Activated CD8-positive, alpha-beta T cell treated with anti-CD3 and anti-CD28 coated beads, Interleukin-2, amount 10 ng/mL, durations not matched to agents 7 days and 5 days (primary cell): ENCODE measurements at regions not wholly inside any gene's neighbourhood (a gene's known extent, or its start where the extent isn't known, plus 50 kb on each side); places are given as distances from the start of the nearest gene placed in this dataset.

Experiments used
- ATAC-seq: fragments of 150-1000 bp; cut with Tn5 transposase; one replicate; pipeline ENCODE4 v1.10.0; 2021; ENCODE audit warnings: moderate library complexity
- CTCF ChIA-PET: fragments of 350-600 bp; sonication (Branson Sonifier 250); formaldehyde crosslinking; loops from one replicate; lab custom pipeline; 2021; ENCODE audit warnings: antibody characterized with exemption; lab: Charles Lee
- POLR2A ChIA-PET: fragments of 350-600 bp; sonication (Branson Sonifier 250); formaldehyde crosslinking; loops from one replicate; lab custom pipeline; 2021; ENCODE audit warnings: antibody characterized with exemption; lab: Charles Lee
- DNase-seq: peaks from one replicate; pipeline ENCODE4 v3.0.0-alpha.2; 2020
- H3K27ac Mint-ChIP-seq: one replicate; pipeline ENCODE4 v1.8.0; 2021; ENCODE audit warnings: mild to moderate bottlenecking, mixed read lengths
- H3K27me3 Mint-ChIP-seq: one replicate; pipeline ENCODE4 v1.8.0; 2021; ENCODE audit warnings: low read depth, mixed read lengths
- H3K36me3 Mint-ChIP-seq: one replicate; pipeline ENCODE4 v1.8.0; 2021; ENCODE audit warnings: low read depth, mixed read lengths
- H3K4me1 Mint-ChIP-seq: one replicate; pipeline ENCODE4 v1.8.0; 2021; ENCODE audit warnings: low read depth, mixed read lengths
- H3K4me3 Mint-ChIP-seq: one replicate; pipeline ENCODE4 v1.8.0; 2021; ENCODE audit warnings: mild to moderate bottlenecking, mixed read lengths
- H3K9me3 Mint-ChIP-seq: one replicate; pipeline ENCODE4 v1.8.0; 2022; ENCODE audit warnings: mixed read lengths; ENCODE audit not compliant: insufficient read depth

DNA sequence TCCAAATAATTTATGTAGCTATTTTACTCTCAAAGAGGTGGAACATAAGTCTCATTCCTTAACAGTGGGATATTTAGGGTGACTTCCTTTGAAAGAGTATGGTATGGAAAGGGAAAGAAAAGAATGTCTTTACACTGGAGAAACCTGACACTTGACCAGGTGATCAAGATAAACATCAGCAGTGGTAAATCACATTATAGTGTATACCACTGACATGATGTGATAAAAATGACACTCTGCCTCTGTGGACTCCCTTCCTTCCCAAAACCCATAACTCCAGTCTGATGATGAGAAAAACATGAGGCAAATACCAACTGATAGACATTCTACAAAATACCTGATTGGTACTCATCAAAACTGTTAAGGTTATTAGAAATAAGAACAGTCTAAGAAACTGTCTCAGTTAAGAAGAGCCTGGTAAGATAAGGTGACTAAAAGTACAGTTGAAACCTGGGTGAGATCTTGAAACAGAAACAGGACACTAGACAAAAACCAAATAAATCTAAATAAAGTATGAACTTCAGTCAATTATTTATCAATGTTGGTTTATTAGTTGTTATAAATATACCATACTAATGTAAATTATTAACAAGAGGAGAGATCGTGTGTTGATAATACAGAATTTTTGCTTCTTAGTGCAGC lies 144.2 kb upstream of the PCDH18 start:
- Mint-ChIP-seq H3K36me3 (no peaks in the 10 kb centered on the region), H3K4me1 (no peaks in the 10 kb centered on the region), H3K4me3 (no peak overlapping the region), H3K27ac (no peak overlapping the region), H3K27me3 (no peaks in the 10 kb centered on the region), H3K9me3 (no peaks in the 10 kb centered on the region)
- ChIA-PET CTCF (no interaction called here), POLR2A (no interaction called here)
- no peak for DNase-seq
- ATAC-seq, result no peak

DNA sequence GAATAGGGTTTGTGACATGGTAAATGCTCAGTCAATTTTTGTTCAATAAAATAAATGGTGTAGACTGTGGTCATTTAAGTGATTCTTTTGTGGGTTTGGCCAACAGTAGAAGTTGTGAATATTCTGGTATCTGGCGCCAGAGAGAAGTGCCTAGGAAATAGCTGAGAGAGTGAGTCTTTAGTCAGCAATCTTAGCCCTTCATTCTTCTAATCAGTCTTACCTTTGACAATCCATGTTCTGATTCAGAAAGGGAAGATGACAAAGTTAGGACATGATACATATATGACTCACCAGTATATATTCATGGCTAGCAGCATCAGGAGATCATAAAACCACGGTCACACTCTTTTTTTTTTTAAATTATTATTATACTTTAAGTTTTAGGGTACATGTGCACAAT lies 141.8 kb upstream of the PCDH18 start:
- POLR2A ChIA-PET, result no interaction called here
- CTCF ChIA-PET, result no interaction called here
- H3K36me3 Mint-ChIP-seq, result no peaks in the 10 kb centered on the region

DNA sequence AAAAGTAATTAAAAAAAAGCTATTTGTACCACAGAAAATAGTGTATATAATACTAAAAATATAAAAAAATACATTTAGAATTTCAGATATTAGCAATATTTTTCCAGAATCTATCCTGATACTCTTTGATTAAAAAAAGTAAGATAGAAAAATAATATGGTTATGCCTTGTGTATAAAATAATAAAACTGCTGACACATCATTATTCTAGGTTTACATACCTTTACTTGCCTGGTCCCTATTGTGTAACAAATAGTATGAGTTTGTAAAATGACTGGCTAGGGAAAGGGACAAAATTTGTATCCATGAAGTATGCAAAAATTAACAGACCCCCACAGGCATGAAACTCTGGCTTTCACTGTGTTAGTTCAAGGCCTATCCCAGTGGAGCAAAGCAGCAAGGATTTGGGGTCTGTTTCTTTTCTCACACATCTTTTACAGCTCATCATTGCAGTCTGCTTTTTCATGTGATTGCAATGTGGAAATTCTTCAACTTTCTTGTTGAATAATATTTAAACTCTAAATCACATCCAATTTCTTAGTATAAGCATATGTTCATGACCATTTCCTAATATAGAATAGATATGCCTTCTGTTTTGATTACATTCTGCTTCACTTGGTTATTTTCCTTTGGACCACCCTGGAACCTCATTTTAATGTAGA lies 136.7 kb upstream of the PCDH18 start:
- H3K9me3 Mint-ChIP-seq, result no peaks in the 10 kb centered on the region
- ATAC-seq, result no peak
- H3K4me1 Mint-ChIP-seq, result no peaks in the 10 kb centered on the region
- H3K36me3 Mint-ChIP-seq, result no peaks in the 10 kb centered on the region
- no peak overlapping the region for H3K27ac Mint-ChIP-seq
- H3K27me3 Mint-ChIP-seq, result no peaks in the 10 kb centered on the region
- no peak overlapping the region for H3K4me3 Mint-ChIP-seq
- ChIA-PET CTCF (no interaction called here), POLR2A (no interaction called here)
- no peak for DNase-seq

More for the DNA sequence above, 141.8 kb upstream of the PCDH18 start:
- no peaks in the 10 kb centered on the region for H3K4me1 Mint-ChIP-seq
- H3K27ac Mint-ChIP-seq, result no peak overlapping the region
- no peaks in the 10 kb centered on the region for H3K27me3 Mint-ChIP-seq
- no peak overlapping the region for H3K4me3 Mint-ChIP-seq
- ATAC-seq, result no peak
- no peaks in the 10 kb centered on the region for H3K9me3 Mint-ChIP-seq
- no peak for DNase-seq

DNA sequence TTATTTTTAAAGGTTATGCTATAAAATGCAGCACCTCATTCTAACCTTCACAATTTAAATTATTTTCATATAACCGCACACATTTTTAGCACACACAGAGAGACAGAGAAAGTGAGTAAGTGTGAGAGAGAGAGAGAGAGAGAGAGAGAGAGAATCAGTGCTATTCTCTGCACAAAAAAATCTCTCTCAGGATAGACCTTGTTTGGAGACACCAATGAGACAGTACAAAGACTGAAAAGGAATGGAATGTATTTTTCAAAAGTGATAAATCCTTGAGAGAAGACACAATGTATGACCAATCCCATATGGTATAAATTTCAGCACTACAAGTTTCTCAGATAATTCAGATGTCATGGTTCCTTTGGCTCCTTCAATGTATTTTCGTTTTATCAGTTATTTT lies 132.1 kb upstream of the PCDH18 start:
- CTCF ChIA-PET, result no interaction called here
- Mint-ChIP-seq H3K36me3 (no peaks in the 10 kb centered on the region), H3K27ac (no peak overlapping the region), H3K27me3 (no peaks in the 10 kb centered on the region), H3K4me1 (no peaks in the 10 kb centered on the region), H3K9me3 (no peaks in the 10 kb centered on the region), H3K4me3 (no peak overlapping the region)
- DNase-seq (no peak), ATAC-seq (no peak)
- POLR2A ChIA-PET, result no interaction called here

DNA sequence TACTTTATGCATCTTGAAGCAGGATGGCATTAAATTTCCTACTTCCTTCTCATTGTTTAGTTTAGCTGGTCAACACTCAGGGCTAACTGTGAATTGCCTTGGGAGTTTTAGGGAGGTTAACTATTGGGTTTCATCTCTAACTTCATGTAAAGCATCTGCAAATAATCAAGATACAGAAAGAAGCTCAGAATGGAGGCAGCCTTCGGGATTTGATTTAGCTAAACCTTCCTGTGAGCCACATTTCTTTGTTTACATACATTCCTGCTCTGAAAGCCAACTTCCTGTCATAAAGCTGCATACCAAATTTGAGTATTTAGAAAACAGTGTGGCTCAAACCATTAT lies 131.7 kb upstream of the PCDH18 start:
- H3K27me3 Mint-ChIP-seq, result no peaks in the 10 kb centered on the region
- H3K36me3 Mint-ChIP-seq, result no peaks in the 10 kb centered on the region
- no peak for ATAC-seq
- no peak for DNase-seq
- CTCF ChIA-PET, result no interaction called here
- POLR2A ChIA-PET, result no interaction called here
- no peak overlapping the region for H3K4me3 Mint-ChIP-seq
- no peak overlapping the region for H3K27ac Mint-ChIP-seq
- H3K9me3 Mint-ChIP-seq, result no peaks in the 10 kb centered on the region
- H3K4me1 Mint-ChIP-seq, result no peaks in the 10 kb centered on the region

DNA sequence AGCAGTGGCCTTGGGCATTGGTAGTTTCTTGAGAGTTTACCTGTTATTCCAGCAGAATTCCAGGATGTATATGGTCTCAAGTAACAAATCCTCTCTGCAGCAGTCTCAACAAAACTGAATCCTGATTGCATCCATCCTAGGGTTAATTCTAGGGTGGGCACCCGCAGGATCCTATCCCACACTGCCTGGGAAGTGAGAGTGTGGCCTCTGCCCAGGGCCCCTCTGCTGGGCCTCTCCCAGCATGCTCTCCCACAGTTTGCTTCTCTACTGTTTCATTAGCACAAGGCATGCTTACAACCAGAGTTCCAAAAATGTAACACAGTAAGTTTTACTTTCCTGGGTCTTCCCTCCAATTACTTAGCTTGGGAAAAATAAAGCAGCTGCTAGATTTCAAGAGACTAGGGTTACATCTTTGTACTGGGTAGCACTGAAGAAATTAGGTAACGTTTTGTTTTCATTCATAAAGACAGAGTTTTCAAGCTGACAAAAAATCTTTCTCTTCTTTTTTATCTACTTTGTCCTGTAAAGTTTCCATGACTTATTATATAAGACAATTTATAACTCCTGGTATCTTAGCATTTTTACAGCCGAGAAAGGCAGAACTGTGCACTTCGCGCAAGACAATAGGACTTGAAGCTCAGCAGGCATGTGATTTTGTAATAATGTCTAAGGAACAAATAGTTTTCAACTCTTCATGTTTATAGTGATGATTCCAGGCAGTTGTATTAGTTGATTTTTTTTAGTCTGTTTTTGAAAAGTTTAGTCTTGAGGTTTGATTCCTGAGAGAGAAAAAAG lies 131.2 kb upstream of the PCDH18 start:
- CTCF ChIA-PET, result no interaction called here
- Mint-ChIP-seq H3K27me3 (no peaks in the 10 kb centered on the region), H3K4me1 (no peaks in the 10 kb centered on the region)

DNA sequence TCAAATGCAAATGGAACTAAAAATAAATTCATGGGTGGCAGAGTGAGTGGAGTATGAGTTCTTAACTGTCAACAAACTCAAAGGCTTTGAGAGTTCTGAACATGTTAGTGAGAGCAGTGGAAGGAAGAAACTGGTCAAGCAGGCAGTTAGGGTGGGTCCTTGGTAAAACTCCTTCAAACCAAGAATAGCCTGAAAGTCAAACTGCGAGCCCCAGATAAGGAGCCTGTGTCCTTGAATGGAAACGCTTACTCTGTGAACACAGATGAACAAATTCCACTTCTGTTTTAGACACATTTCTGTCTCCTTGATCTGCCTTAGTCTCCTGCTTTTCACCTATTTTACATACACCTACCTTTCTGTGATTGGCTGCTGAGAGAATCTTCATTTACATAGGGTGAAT lies 129.4 kb upstream of the PCDH18 start:
- ATAC-seq, result no peak
- Mint-ChIP-seq H3K27me3 (no peaks in the 10 kb centered on the region), H3K4me1 (no peaks in the 10 kb centered on the region), H3K36me3 (no peaks in the 10 kb centered on the region), H3K27ac (no peak overlapping the region), H3K9me3 (no peaks in the 10 kb centered on the region), H3K4me3 (no peak overlapping the region)
- ChIA-PET POLR2A (no interaction called here), CTCF (no interaction called here)
- no peak for DNase-seq

More for the DNA sequence above, 131.2 kb upstream of the PCDH18 start:
- DNase-seq (no peak), ATAC-seq (no peak)
- H3K36me3 Mint-ChIP-seq, result no peaks in the 10 kb centered on the region
- no peaks in the 10 kb centered on the region for H3K9me3 Mint-ChIP-seq
- POLR2A ChIA-PET, result no interaction called here
- H3K4me3 Mint-ChIP-seq, result no peak overlapping the region
- no peak overlapping the region for H3K27ac Mint-ChIP-seq

DNA sequence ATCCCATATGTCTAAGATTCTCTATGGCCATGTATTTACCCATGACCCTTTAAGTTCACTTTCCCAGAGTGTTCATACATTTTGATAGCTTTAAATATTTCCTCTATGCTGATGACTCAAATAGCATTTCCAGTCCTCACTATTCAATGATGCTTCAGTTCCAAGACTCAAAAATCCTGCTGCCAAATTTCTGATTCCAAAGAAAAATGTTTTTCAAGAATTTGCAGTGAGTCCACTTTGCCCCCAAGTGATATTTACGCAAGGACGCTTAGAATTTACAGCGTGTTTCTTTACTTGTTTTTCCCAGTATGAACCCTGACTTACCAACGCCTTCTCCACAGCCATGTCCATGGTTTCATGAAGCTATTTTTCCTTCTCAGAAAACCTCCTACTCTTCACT lies 127.9 kb upstream of the PCDH18 start:
- Mint-ChIP-seq H3K9me3 (no peaks in the 10 kb centered on the region), H3K4me1 (no peaks in the 10 kb centered on the region), H3K36me3 (no peaks in the 10 kb centered on the region), H3K27ac (no peak overlapping the region), H3K4me3 (no peak overlapping the region), H3K27me3 (no peaks in the 10 kb centered on the region)
- no peak for DNase-seq
- ChIA-PET CTCF (no interaction called here), POLR2A (no interaction called here)
- ATAC-seq, result no peak

DNA sequence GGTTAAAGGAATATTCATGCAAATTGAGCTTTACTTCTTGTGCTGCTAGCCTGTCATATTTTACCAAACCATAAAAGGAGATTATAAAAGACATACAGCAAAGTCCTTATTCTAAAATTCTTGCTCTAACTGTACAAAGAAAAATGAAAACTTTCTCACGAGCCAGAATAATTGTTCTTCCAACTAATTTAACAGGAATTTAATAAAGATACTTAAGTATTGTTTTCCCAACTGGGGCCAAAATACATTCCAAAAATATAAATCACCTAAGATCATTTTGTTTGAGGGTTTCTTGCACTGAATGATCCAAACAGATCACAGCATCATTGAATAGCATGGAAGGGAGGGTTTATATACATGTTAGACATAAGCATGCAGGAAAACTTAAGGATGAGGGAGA lies 127.1 kb upstream of the PCDH18 start:
- POLR2A ChIA-PET, result no interaction called here
- no peaks in the 10 kb centered on the region for H3K36me3 Mint-ChIP-seq
- CTCF ChIA-PET, result no interaction called here

DNA sequence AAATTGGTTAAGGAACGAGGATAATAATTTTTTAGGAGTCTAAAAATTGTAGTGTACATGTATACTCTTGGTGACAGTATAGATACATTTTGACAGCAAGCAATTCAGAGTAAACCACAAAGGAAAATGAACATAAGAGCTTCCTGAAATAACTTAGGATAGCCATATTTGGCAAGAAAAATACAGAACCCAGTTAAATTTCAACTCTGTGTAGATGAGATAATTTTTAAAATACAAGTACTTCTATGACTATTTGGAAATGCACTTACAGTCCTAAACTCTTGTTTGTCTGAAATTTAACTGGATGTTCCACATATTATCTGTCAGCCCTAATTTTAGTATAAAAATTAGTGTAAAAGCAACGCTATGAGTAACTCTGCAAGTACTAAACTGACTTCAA lies 124.4 kb upstream of the PCDH18 start:
- Mint-ChIP-seq H3K36me3 (no peaks in the 10 kb centered on the region), H3K4me1 (no peaks in the 10 kb centered on the region), H3K27ac (no peak overlapping the region), H3K4me3 (no peak overlapping the region), H3K9me3 (no peaks in the 10 kb centered on the region), H3K27me3 (no peaks in the 10 kb centered on the region)
- no peak for ATAC-seq
- DNase-seq, result no peak
- CTCF ChIA-PET, result no interaction called here
- POLR2A ChIA-PET, result no interaction called here

More for the DNA sequence above, 127.1 kb upstream of the PCDH18 start:
- Mint-ChIP-seq H3K4me1 (no peaks in the 10 kb centered on the region), H3K27ac (no peak overlapping the region), H3K27me3 (no peaks in the 10 kb centered on the region), H3K4me3 (no peak overlapping the region), H3K9me3 (no peaks in the 10 kb centered on the region)
- DNase-seq (no peak), ATAC-seq (no peak)

DNA sequence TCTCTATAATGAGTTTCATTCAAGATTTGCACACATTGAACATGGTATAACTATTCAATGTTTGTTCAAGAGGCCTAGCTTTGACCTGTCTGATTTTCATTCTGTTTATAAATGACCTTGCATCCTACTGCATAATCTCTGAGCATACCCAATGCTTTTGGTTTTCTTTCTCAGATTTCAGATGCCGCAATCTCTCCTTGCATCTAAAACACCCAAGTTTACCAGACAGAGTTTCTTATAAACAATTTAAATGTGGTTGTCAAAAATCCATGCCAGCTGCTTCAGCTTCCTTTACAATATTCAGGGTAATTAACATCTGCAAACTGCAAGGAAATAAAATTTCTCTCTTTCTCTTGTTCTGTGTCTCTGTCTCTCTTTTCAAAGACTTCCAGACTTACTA lies 123.0 kb upstream of the PCDH18 start:
- Mint-ChIP-seq H3K36me3 (no peaks in the 10 kb centered on the region), H3K9me3 (no peaks in the 10 kb centered on the region), H3K4me1 (no peaks in the 10 kb centered on the region), H3K27me3 (no peaks in the 10 kb centered on the region), H3K4me3 (no peak overlapping the region), H3K27ac (no peak overlapping the region)
- ChIA-PET CTCF (no interaction called here), POLR2A (no interaction called here)
- ATAC-seq (no peak), DNase-seq (no peak)

DNA sequence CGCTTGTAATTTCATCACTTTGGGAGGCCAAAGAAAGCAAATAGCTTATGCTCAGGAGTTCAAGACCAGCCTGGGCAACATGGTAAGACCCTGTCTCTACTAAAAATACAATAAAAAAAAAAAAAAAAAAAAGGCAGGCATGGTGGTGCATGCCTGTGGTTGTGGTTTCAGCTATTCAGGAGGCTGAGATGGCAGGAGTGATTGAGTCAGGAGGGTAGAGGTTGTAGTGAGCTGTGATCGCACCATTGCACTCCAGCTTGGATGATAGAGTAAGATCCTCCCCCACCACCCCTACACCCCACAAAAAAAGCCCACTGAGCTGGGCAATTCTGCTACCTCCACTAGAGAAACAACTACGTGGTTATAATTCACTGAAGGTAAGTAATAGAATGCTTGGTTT lies 118.8 kb upstream of the PCDH18 start:
- CTCF ChIA-PET, result no interaction called here
- DNase-seq, result no peak
- POLR2A ChIA-PET, result no interaction called here
- Mint-ChIP-seq H3K9me3 (no peaks in the 10 kb centered on the region), H3K4me3 (no peak overlapping the region), H3K4me1 (no peaks in the 10 kb centered on the region), H3K36me3 (no peaks in the 10 kb centered on the region), H3K27ac (no peak overlapping the region), H3K27me3 (no peaks in the 10 kb centered on the region)
- no peak for ATAC-seq
